H9 (cell line): ENCODE measurements at regions not wholly inside any gene's neighbourhood (a gene's known extent, or its start where the extent isn't known, plus 50 kb on each side); places are given as distances from the start of the nearest gene placed in this dataset.
A peak's percentile ranks its signal among the peaks of the same experiment; 100 is the strongest.

Experiments used
- DNase-seq: peaks from one replicate; pipeline ENCODE4 v3.0.0-alpha.2; 2017
- H2AFZ ChIP-seq: one replicate; pipeline ENCODE4 v1.6.1; 2013; ENCODE audit warnings: mild to moderate bottlenecking, low read length, control low read depth, moderate library complexity
- H2AK5ac ChIP-seq: 2 replicates; pipeline ENCODE4 v1.6.1; 2013; ENCODE audit warnings: low read length, control low read depth, mixed read lengths; ENCODE audit not compliant: insufficient read length
- H2BK120ac ChIP-seq: one replicate; pipeline ENCODE4 v1.6.1; 2013; ENCODE audit warnings: low read depth, mild to moderate bottlenecking, low read length, control low read depth, inconsistent platforms; ENCODE audit not compliant: poor library complexity, severe bottlenecking
- H2BK12ac ChIP-seq: 2 replicates; pipeline ENCODE4 v1.6.1; 2013; ENCODE audit warnings: low read length, control low read depth, mixed read lengths, low read depth; ENCODE audit not compliant: insufficient read length
- H2BK15ac ChIP-seq: 2 replicates; pipeline ENCODE4 v1.6.1; 2013; ENCODE audit warnings: low read depth, low read length, control low read depth
- H2BK20ac ChIP-seq: one replicate; pipeline ENCODE4 v1.6.1; 2013; ENCODE audit warnings: low read depth, mild to moderate bottlenecking, low read length, control low read depth, inconsistent platforms; ENCODE audit not compliant: poor library complexity, severe bottlenecking
- H2BK5ac ChIP-seq: 2 replicates; pipeline ENCODE4 v1.6.1; 2013; ENCODE audit warnings: low read length, control low read depth, mixed read lengths; ENCODE audit not compliant: insufficient read length
- H3K14ac ChIP-seq: 2 replicates; pipeline ENCODE4 v1.6.1; 2013; ENCODE audit warnings: low read length, control low read depth; ENCODE audit not compliant: insufficient read depth
- H3K18ac ChIP-seq: 2 replicates; pipeline ENCODE4 v1.6.1; 2013; ENCODE audit warnings: low read depth, mild to moderate bottlenecking, mixed read lengths, low read length, control low read depth; ENCODE audit not compliant: insufficient read length
- H3K23ac ChIP-seq: 2 replicates; pipeline ENCODE4 v1.6.1; 2013; ENCODE audit warnings: low read length, control low read depth, mixed read lengths, low read depth; ENCODE audit not compliant: insufficient read length
- H3K23me2 ChIP-seq: 2 replicates; pipeline ENCODE4 v1.6.1; 2013; ENCODE audit warnings: low read depth, mild to moderate bottlenecking, mixed read lengths, low read length, control low read depth; ENCODE audit not compliant: insufficient read length, poor library complexity, severe bottlenecking
- H3K27ac ChIP-seq: 2 replicates; pipeline ENCODE4 v1.5.1; 2013; ENCODE audit warnings: low read length, control low read depth, mixed read lengths, low read depth; ENCODE audit not compliant: insufficient read length
- H3K27me3 ChIP-seq: 2 replicates; pipeline ENCODE4 v1.6.1; 2013; ENCODE audit warnings: low read length, control low read depth, inconsistent platforms; ENCODE audit not compliant: insufficient read depth
- H3K4ac ChIP-seq: 2 replicates; pipeline ENCODE4 v1.6.1; 2013; ENCODE audit warnings: low read depth, mild to moderate bottlenecking, control low read depth, inconsistent platforms, low read length, moderate library complexity
- H3K4me1 ChIP-seq: 2 replicates; pipeline ENCODE4 v1.6.1; 2013; ENCODE audit warnings: low read length, control low read depth, inconsistent platforms; ENCODE audit not compliant: insufficient read depth
- H3K4me2 ChIP-seq: 2 replicates; pipeline ENCODE4 v1.6.1; 2013; ENCODE audit warnings: low read length, control low read depth, mixed read lengths; ENCODE audit not compliant: insufficient read length, insufficient read depth
- H3K56ac ChIP-seq: 2 replicates; pipeline ENCODE4 v1.6.1; 2013; ENCODE audit warnings: low read depth, mild to moderate bottlenecking, mixed read lengths, low read length, control low read depth; ENCODE audit not compliant: insufficient read length
- H3K79me1 ChIP-seq: 2 replicates; pipeline ENCODE4 v1.6.1; 2013; ENCODE audit warnings: low read depth, mild to moderate bottlenecking, moderate library complexity, low read length, control low read depth, inconsistent platforms; ENCODE audit not compliant: insufficient read depth, poor library complexity, severe bottlenecking
- H3K79me2 ChIP-seq: 2 replicates; pipeline ENCODE4 v1.6.1; 2013; ENCODE audit warnings: low read length, control low read depth, inconsistent platforms; ENCODE audit not compliant: insufficient read depth
- H3K9ac ChIP-seq: 2 replicates; pipeline ENCODE4 v1.6.1; 2013; ENCODE audit warnings: low read length, control low read depth, mixed read lengths; ENCODE audit not compliant: insufficient read length; ENCODE audit errors: extremely low read depth
- H3K9me3 ChIP-seq: one replicate; pipeline ENCODE4 v1.6.1; 2013; ENCODE audit warnings: low read depth, low read length, inconsistent platforms; ENCODE audit not compliant: control insufficient read depth
- H3T11ph ChIP-seq: one replicate; pipeline ENCODE4 v1.6.1; 2013; ENCODE audit warnings: mild to moderate bottlenecking, low read length, control low read depth, inconsistent platforms
- H4K20me1 ChIP-seq: one replicate; pipeline ENCODE4 v1.6.1; 2013; ENCODE audit not compliant: control insufficient read depth, insufficient read length, insufficient read depth
- H4K5ac ChIP-seq: 2 replicates; pipeline ENCODE4 v1.6.1; 2013; ENCODE audit warnings: low read depth, mild to moderate bottlenecking, mixed read lengths, low read length, control low read depth; ENCODE audit not compliant: insufficient read length
- H4K8ac ChIP-seq: replicated peaks from 2 replicates; pipeline ENCODE4 v1.6.1; 2013; ENCODE audit warnings: low read length, control low read depth, mixed read lengths, low read depth; ENCODE audit not compliant: insufficient read length
- H4K91ac ChIP-seq: 2 replicates; pipeline ENCODE4 v1.6.1; 2013; ENCODE audit warnings: low read depth, mild to moderate bottlenecking, moderate library complexity, mixed read lengths, low read length, control low read depth; ENCODE audit not compliant: insufficient read length
- H3K27ac Mint-ChIP-seq, 3 experiments: 2 replicates in 2 of 3; 3 replicates in 1 of 3; pipeline ENCODE4 v1.8.0; 2020 to 2021; ENCODE audit warnings: mixed read lengths in 3 of 3, mild to moderate bottlenecking in 1 of 3, moderate library complexity in 1 of 3
- H3K27me3 Mint-ChIP-seq: 2 replicates; pipeline ENCODE4 v1.8.0; 2021; ENCODE audit warnings: low read depth, mild to moderate bottlenecking, moderate library complexity, mixed read lengths
- H3K36me3 Mint-ChIP-seq, 3 experiments: 2 replicates in 2 of 3; 3 replicates in 1 of 3; pipeline ENCODE4 v1.8.0; 2020 to 2021; ENCODE audit warnings: low read depth in 3 of 3, mixed read lengths in 3 of 3; ENCODE audit not compliant: insufficient read depth in 1 of 3
- H3K4me1 Mint-ChIP-seq, 2 experiments: 2 replicates each; pipeline ENCODE4 v1.8.0; 2020; ENCODE audit warnings: mixed read lengths in 2 of 2
- H3K4me3 Mint-ChIP-seq, 2 experiments: 2 replicates in 1 of 2; 3 replicates in 1 of 2; pipeline ENCODE4 v1.8.0; 2020 to 2021; ENCODE audit warnings: mild to moderate bottlenecking in 2 of 2, mixed read lengths in 2 of 2, moderate library complexity in 1 of 2
- H3K9me3 Mint-ChIP-seq, 2 experiments: 2 replicates in 1 of 2; 3 replicates in 1 of 2; pipeline ENCODE4 v1.8.0; 2020; ENCODE audit warnings: mild to moderate bottlenecking in 2 of 2, mixed read lengths in 2 of 2, moderate library complexity in 1 of 2
- WGBS: extraction: QIAGEN DNeasy Blood & Tissue Kit; methylation state at CpG from one replicate; pipeline ENCODE4 v1.1.7; 2013; ENCODE audit warnings: missing lambda C conversion rate, low lambda C conversion rate, mixed read lengths; ENCODE audit not compliant: insufficient read length; ENCODE audit errors: extremely low coverage; 5-methylcytosine and 5-hydroxymethylcytosine counted together
- TF ChIP-seq, protein P1 (sequence below): fragments of 200-600 bp; sonication (generic); conservative IDR thresholded peaks from 3 replicates; pipeline ENCODE4 v1.8.0; 2021; ENCODE audit warnings: antibody characterized with exemption, mild to moderate bottlenecking

DNA sequence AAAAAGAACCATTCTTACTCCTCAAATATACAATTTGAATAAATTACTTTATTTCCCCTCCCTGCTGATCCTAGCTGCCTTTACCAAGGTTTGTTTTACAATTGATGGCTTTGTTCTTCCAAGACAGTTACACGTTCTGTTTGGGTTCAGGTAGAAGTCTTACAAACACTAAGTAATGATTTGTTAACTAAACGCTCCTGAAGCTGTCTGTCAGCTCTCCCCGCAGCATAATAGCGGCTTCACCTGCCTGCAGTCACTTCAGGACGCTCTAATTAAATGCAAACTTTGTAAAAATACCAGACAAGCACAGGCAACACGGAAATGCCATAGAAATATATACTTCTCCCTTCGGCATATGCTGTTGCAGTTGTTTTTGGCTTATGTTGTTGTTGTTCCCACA, 176.4 kb upstream of the MDFIC2 start:
- Histone ChIP-seq H2BK12ac (no peak overlapping the region), H2BK20ac (no peak overlapping the region), H3K4me1 (peaks cover 3% of the 10 kb centered on the region; the same call in 1 of the 2 replicates), H2BK120ac (no peak overlapping the region), H2AFZ (no peak overlapping the region), H4K5ac (no peak overlapping the region), H3K18ac (no peak overlapping the region), H3K56ac (no peak overlapping the region), H3K27ac (peak overlapping the region; percentile 10), H3K79me1 (no peaks in the 10 kb centered on the region), H2AK5ac (no peak overlapping the region), H3K4ac (no peak overlapping the region), H3K23ac (no peak overlapping the region), H4K20me1 (no peaks in the 10 kb centered on the region), H4K91ac (no peak overlapping the region), H3K79me2 (no peaks in the 10 kb centered on the region), H3K9me3 (no peaks in the 10 kb centered on the region), H2BK5ac (no peak overlapping the region), H2BK15ac (no peak overlapping the region), H3K4me2 (no peak overlapping the region), H3K14ac (no peak overlapping the region), H3K9ac (no peak overlapping the region), H3K23me2 (no peaks in the 10 kb centered on the region), H4K8ac (no peak overlapping the region), H3K27me3 (no peaks in the 10 kb centered on the region), H3T11ph (no peak overlapping the region)
- H3K36me3 Mint-ChIP-seq: peaks cover 0 to 7% (median 0%) of the 10 kb centered on the region in 3 experiments; a peak in 3 of 7 replicates
- TF ChIP-seq, protein P1, sequence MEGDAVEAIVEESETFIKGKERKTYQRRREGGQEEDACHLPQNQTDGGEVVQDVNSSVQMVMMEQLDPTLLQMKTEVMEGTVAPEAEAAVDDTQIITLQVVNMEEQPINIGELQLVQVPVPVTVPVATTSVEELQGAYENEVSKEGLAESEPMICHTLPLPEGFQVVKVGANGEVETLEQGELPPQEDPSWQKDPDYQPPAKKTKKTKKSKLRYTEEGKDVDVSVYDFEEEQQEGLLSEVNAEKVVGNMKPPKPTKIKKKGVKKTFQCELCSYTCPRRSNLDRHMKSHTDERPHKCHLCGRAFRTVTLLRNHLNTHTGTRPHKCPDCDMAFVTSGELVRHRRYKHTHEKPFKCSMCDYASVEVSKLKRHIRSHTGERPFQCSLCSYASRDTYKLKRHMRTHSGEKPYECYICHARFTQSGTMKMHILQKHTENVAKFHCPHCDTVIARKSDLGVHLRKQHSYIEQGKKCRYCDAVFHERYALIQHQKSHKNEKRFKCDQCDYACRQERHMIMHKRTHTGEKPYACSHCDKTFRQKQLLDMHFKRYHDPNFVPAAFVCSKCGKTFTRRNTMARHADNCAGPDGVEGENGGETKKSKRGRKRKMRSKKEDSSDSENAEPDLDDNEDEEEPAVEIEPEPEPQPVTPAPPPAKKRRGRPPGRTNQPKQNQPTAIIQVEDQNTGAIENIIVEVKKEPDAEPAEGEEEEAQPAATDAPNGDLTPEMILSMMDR: no peak
- H3K4me3 Mint-ChIP-seq: peak overlapping the region in 1 of 2 experiments; percentile 50; a peak in 2 of 5 replicates
- peak overlapping the region in 2 of 3 experiments; percentile 38 to 64; a peak in 3 of 7 replicates for H3K27ac Mint-ChIP-seq
- WGBS: no CpG with 5 or more reads among the region's 7 CpGs
- no peaks in the 10 kb centered on the region for H3K27me3 Mint-ChIP-seq
- no peak for DNase-seq
- peaks cover 3 to 4% of the 10 kb centered on the region in 2 experiments; a peak in 3 of 5 replicates for H3K9me3 Mint-ChIP-seq
- peaks cover 22 to 35% of the 10 kb centered on the region in 2 experiments for H3K4me1 Mint-ChIP-seq
